ENCODE measurements at regions not wholly inside any gene's neighbourhood (a gene's known extent, or its start where the extent isn't known, plus 50 kb on each side); places are given as distances from the start of the nearest gene placed in this dataset.

- Histone ChIP-seq H3K4me1 (ENCODE audit: control insufficient read depth, insufficient read depth, low read length, poor library complexity, severe bottlenecking) (no peaks in the 10 kb centered on the region), H3K36me3 (ENCODE audit: control insufficient read depth, insufficient read depth, low read length) (no peaks in the 10 kb centered on the region), H3K27me3 (replicated peaks; ENCODE audit: control insufficient read depth, insufficient read depth, low read length, poor library complexity, severe bottlenecking) (no peaks in the 10 kb centered on the region), H3K9me3 (ENCODE audit: control insufficient read depth, low read length) (no peaks in the 10 kb centered on the region), H3K4me3 (ENCODE audit: insufficient read depth, low read depth, low read length, poor library complexity, severe bottlenecking) (no peak overlapping the region), H3K27ac (ENCODE audit: insufficient read depth, low read length, poor library complexity, severe bottlenecking) (no peak overlapping the region)
- no peak for DNase-seq
Observed at GRCh38 chr6:144714021-144714712, 429.0 kb downstream of the UTRN start.

- no peak overlapping the region for H3K4me3 ChIP-seq (ENCODE audit: insufficient read depth, low read depth, low read length, poor library complexity, severe bottlenecking)
- H3K27me3 ChIP-seq (replicated peaks; ENCODE audit: control insufficient read depth, insufficient read depth, low read length, poor library complexity, severe bottlenecking) = no peaks in the 10 kb centered on the region
- H3K27ac ChIP-seq (ENCODE audit: insufficient read depth, low read length, poor library complexity, severe bottlenecking) = no peak overlapping the region
- H3K36me3 ChIP-seq (ENCODE audit: control insufficient read depth, insufficient read depth, low read length) = no peaks in the 10 kb centered on the region
- H3K9me3 ChIP-seq (ENCODE audit: control insufficient read depth, low read length) = no peaks in the 10 kb centered on the region
- no peaks in the 10 kb centered on the region for H3K4me1 ChIP-seq (ENCODE audit: control insufficient read depth, insufficient read depth, low read length, poor library complexity, severe bottlenecking)
- DNase-seq = no peak
Observed at GRCh38 chr6:144715344-144715743, 430.2 kb downstream of the UTRN start.

- Histone ChIP-seq H3K27ac (ENCODE audit: insufficient read depth, low read length, poor library complexity, severe bottlenecking) (no peak overlapping the region), H3K4me1 (ENCODE audit: control insufficient read depth, insufficient read depth, low read length, poor library complexity, severe bottlenecking) (no peaks in the 10 kb centered on the region)
- no peak for DNase-seq
Observed at GRCh38 chr6:144718431-144718830, 433.3 kb downstream of the UTRN start.

GRCh38 chr6:144721232-144721631 is 436.1 kb downstream of the UTRN start:
- H3K9me3 ChIP-seq (ENCODE audit: control insufficient read depth, low read length) = no peaks in the 10 kb centered on the region
- no peak for DNase-seq
- no peak overlapping the region for H3K27ac ChIP-seq (ENCODE audit: insufficient read depth, low read length, poor library complexity, severe bottlenecking)
- no peaks in the 10 kb centered on the region for H3K36me3 ChIP-seq (ENCODE audit: control insufficient read depth, insufficient read depth, low read length)
- H3K4me1 ChIP-seq (ENCODE audit: control insufficient read depth, insufficient read depth, low read length, poor library complexity, severe bottlenecking) = no peaks in the 10 kb centered on the region
- no peaks in the 10 kb centered on the region for H3K27me3 ChIP-seq (replicated peaks; ENCODE audit: control insufficient read depth, insufficient read depth, low read length, poor library complexity, severe bottlenecking)
- H3K4me3 ChIP-seq (ENCODE audit: insufficient read depth, low read depth, low read length, poor library complexity, severe bottlenecking) = no peak overlapping the region

More at GRCh38 chr6:144718431-144718830, 433.3 kb downstream of the UTRN start:
- Histone ChIP-seq H3K4me3 (ENCODE audit: insufficient read depth, low read depth, low read length, poor library complexity, severe bottlenecking) (no peak overlapping the region), H3K9me3 (ENCODE audit: control insufficient read depth, low read length) (no peaks in the 10 kb centered on the region), H3K36me3 (ENCODE audit: control insufficient read depth, insufficient read depth, low read length) (no peaks in the 10 kb centered on the region), H3K27me3 (replicated peaks; ENCODE audit: control insufficient read depth, insufficient read depth, low read length, poor library complexity, severe bottlenecking) (no peaks in the 10 kb centered on the region)

GRCh38 chr6:144722154-144722737 is 437.1 kb downstream of the UTRN start:
- no peaks in the 10 kb centered on the region for H3K4me1 ChIP-seq (ENCODE audit: control insufficient read depth, insufficient read depth, low read length, poor library complexity, severe bottlenecking)
- no peaks in the 10 kb centered on the region for H3K9me3 ChIP-seq (ENCODE audit: control insufficient read depth, low read length)
- H3K4me3 ChIP-seq (ENCODE audit: insufficient read depth, low read depth, low read length, poor library complexity, severe bottlenecking) = no peak overlapping the region
- no peaks in the 10 kb centered on the region for H3K36me3 ChIP-seq (ENCODE audit: control insufficient read depth, insufficient read depth, low read length)
- no peak for DNase-seq
- no peaks in the 10 kb centered on the region for H3K27me3 ChIP-seq (replicated peaks; ENCODE audit: control insufficient read depth, insufficient read depth, low read length, poor library complexity, severe bottlenecking)
- no peak overlapping the region for H3K27ac ChIP-seq (ENCODE audit: insufficient read depth, low read length, poor library complexity, severe bottlenecking)

GRCh38 chr6:144722925-144723324 is 437.8 kb downstream of the UTRN start:
- H3K4me3 ChIP-seq (ENCODE audit: insufficient read depth, low read depth, low read length, poor library complexity, severe bottlenecking) = no peak overlapping the region
- no peaks in the 10 kb centered on the region for H3K4me1 ChIP-seq (ENCODE audit: control insufficient read depth, insufficient read depth, low read length, poor library complexity, severe bottlenecking)
- DNase-seq = no peak
- H3K36me3 ChIP-seq (ENCODE audit: control insufficient read depth, insufficient read depth, low read length) = no peaks in the 10 kb centered on the region
- H3K27me3 ChIP-seq (replicated peaks; ENCODE audit: control insufficient read depth, insufficient read depth, low read length, poor library complexity, severe bottlenecking) = no peaks in the 10 kb centered on the region
- H3K9me3 ChIP-seq (ENCODE audit: control insufficient read depth, low read length) = no peaks in the 10 kb centered on the region
- H3K27ac ChIP-seq (ENCODE audit: insufficient read depth, low read length, poor library complexity, severe bottlenecking) = no peak overlapping the region

GRCh38 chr6:144723431-144723830 is 438.3 kb downstream of the UTRN start:
- no peak overlapping the region for H3K4me3 ChIP-seq (ENCODE audit: insufficient read depth, low read depth, low read length, poor library complexity, severe bottlenecking)
- H3K27me3 ChIP-seq (replicated peaks; ENCODE audit: control insufficient read depth, insufficient read depth, low read length, poor library complexity, severe bottlenecking) = no peaks in the 10 kb centered on the region
- H3K4me1 ChIP-seq (ENCODE audit: control insufficient read depth, insufficient read depth, low read length, poor library complexity, severe bottlenecking) = no peaks in the 10 kb centered on the region
- DNase-seq = no peak
- no peak overlapping the region for H3K27ac ChIP-seq (ENCODE audit: insufficient read depth, low read length, poor library complexity, severe bottlenecking)
- no peaks in the 10 kb centered on the region for H3K9me3 ChIP-seq (ENCODE audit: control insufficient read depth, low read length)
- no peaks in the 10 kb centered on the region for H3K36me3 ChIP-seq (ENCODE audit: control insufficient read depth, insufficient read depth, low read length)

- H3K4me3 ChIP-seq (ENCODE audit: insufficient read depth, low read depth, low read length, poor library complexity, severe bottlenecking) = no peak overlapping the region
- H3K4me1 ChIP-seq (ENCODE audit: control insufficient read depth, insufficient read depth, low read length, poor library complexity, severe bottlenecking) = no peaks in the 10 kb centered on the region
- H3K36me3 ChIP-seq (ENCODE audit: control insufficient read depth, insufficient read depth, low read length) = no peaks in the 10 kb centered on the region
- H3K27me3 ChIP-seq (replicated peaks; ENCODE audit: control insufficient read depth, insufficient read depth, low read length, poor library complexity, severe bottlenecking) = no peaks in the 10 kb centered on the region
- H3K9me3 ChIP-seq (ENCODE audit: control insufficient read depth, low read length) = no peaks in the 10 kb centered on the region
- H3K27ac ChIP-seq (ENCODE audit: insufficient read depth, low read length, poor library complexity, severe bottlenecking) = no peak overlapping the region
- DNase-seq = no peak
Observed at GRCh38 chr6:144724818-144725217, 439.7 kb downstream of the UTRN start.

GRCh38 chr6:144725736-144726522 is 440.8 kb downstream of the UTRN start:
- Histone ChIP-seq H3K27ac (ENCODE audit: insufficient read depth, low read length, poor library complexity, severe bottlenecking) (no peak overlapping the region), H3K9me3 (ENCODE audit: control insufficient read depth, low read length) (no peaks in the 10 kb centered on the region), H3K27me3 (replicated peaks; ENCODE audit: control insufficient read depth, insufficient read depth, low read length, poor library complexity, severe bottlenecking) (no peaks in the 10 kb centered on the region), H3K36me3 (ENCODE audit: control insufficient read depth, insufficient read depth, low read length) (peaks cover 4% of the 10 kb centered on the region), H3K4me1 (ENCODE audit: control insufficient read depth, insufficient read depth, low read length, poor library complexity, severe bottlenecking) (no peaks in the 10 kb centered on the region), H3K4me3 (ENCODE audit: insufficient read depth, low read depth, low read length, poor library complexity, severe bottlenecking) (no peak overlapping the region)
- DNase-seq = no peak

- Histone ChIP-seq H3K9me3 (ENCODE audit: control insufficient read depth, low read length) (no peaks in the 10 kb centered on the region), H3K4me3 (ENCODE audit: insufficient read depth, low read depth, low read length, poor library complexity, severe bottlenecking) (no peak overlapping the region), H3K27me3 (replicated peaks; ENCODE audit: control insufficient read depth, insufficient read depth, low read length, poor library complexity, severe bottlenecking) (no peaks in the 10 kb centered on the region), H3K4me1 (ENCODE audit: control insufficient read depth, insufficient read depth, low read length, poor library complexity, severe bottlenecking) (no peaks in the 10 kb centered on the region), H3K36me3 (ENCODE audit: control insufficient read depth, insufficient read depth, low read length) (peaks cover 17% of the 10 kb centered on the region), H3K27ac (ENCODE audit: insufficient read depth, low read length, poor library complexity, severe bottlenecking) (no peak overlapping the region)
- DNase-seq = no peak
Observed at GRCh38 chr6:144728804-144729203, 443.7 kb downstream of the UTRN start.

Data from effector memory CD4-positive, alpha-beta T cell (primary cell).